NCI-H146 treated with DMSO at 0.1 percent for 48 hours (cell line): ENCODE measurements at regions not wholly inside any gene's neighbourhood (a gene's known extent, or its start where the extent isn't known, plus 50 kb on each side); places are given as distances from the start of the nearest gene placed in this dataset.
A peak's percentile ranks its signal among the peaks of the same experiment; 100 is the strongest.
"Not testable (repeated sequence)": the region's sequence is repeated elsewhere in the genome, so short reads cannot be mapped to it uniquely, and the experiment has no call there.

Source experiments
- DNase-seq: peaks from one replicate; lab custom pipeline; 2025; ENCODE audit not compliant: unreplicated experiment; lab: John Stamatoyannopoulos, UW

DNA sequence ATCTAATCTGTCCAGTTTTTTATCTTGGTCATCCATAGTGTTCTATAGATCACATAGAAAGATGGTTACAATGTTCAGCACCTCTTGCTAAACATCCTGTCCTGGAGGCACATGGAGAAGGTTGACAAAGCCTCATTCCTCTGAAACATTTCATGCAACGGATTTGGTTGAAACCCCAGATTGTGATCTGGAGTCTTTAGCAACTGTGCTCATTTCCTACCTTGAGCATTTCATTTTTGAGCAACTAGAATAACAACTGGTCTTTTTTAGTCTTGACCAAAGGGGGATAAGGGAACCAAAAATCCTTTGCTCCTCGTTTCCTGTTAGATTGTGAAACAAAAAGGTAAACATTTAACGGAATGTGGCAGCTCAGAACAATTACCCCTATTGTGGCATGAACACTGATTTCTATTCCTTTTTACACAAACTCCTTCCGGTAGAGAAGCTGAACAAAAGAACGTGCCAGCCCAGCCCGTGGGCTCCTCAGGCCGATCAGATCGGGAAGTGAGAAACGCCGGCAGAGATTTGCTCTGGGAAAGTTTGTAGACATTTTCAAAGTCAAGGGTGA, 94.7 kb upstream of the ERRFI1 start:
- no peak for DNase-seq

DNA sequence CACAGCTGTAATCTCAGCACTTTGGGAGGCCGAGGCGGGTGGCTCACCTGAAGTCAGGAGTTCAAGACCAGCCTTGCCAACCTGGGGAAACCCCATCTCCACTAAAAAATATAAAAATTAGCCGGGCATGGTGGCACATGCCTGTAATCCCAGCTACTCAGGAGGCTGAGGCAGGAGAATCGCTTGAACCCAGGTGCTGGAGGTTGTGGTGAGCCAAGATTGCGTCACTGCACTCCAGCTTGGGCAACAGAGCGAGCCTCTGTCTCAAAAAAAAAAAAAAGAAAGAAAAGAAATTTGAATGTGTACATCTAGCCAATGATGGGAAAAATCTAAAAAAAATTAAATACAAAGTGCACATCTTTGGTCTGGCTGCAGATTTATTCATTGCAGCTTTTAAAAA, 92.6 kb upstream of the ERRFI1 start:
- DNase-seq: not testable (repeated sequence)

DNA sequence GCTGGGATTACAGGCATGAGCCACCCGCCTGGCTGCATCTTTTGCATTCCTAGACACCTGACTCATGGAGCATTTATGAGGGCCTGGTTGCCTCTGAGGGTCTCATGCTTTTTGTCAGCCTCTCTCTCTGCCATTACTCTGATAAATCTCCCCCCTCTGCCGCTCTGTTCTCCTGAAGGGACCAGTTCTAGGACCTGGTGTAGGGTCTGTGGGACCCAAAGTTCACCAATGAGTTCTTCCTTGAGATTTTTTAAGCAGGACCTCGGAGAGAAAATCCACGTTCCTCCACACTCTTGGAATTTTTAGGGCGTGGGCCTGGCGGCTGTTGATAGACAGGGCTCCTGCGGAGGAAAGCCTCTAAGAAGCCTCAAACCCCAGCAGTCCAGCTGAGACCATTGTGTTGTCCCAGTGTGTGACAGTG, 91.9 kb upstream of the ERRFI1 start:
- DNase-seq: no peak

GRCh38 chr1:8116894-8117264, 90.8 kb upstream of the ERRFI1 start:
- no peak for DNase-seq

GRCh38 chr1:8115769-8116167, 89.7 kb upstream of the ERRFI1 start:
- DNase-seq: no peak

DNA sequence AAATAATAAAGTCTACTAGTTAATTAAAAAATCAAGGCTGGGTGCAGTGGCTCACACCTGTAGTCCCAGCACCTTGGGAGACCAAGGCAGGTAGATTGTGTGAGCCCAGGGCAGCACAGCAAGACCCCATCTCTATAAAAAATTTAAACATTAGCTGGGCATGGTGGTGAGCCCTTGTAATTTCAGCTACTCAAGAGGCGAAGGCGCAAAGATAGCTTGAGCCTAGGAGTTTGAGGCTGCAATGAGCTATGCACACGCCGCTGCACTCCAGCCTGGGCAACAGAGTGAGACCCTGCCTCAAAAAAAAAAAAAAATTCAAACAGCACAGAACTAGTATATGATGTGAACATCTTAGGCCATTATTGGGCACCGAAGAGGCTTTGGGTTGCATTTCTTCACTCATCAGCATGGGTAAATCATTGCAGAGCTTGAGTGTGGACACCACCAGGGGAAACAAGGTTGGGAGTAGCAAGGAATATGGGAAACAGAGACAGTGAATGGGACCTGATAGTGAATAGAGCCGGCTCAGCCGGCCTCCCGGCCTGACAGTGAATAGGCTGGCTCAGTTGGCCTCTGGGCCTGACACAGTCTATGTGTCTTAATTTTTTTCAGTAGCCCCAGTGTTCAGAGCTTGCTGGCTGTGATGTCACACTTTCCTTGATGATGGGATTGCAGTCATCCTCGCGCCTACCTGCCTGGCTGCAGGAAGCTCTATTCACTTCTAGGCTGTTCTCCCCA, 89.1 kb upstream of the ERRFI1 start:
- no peak for DNase-seq

DNA sequence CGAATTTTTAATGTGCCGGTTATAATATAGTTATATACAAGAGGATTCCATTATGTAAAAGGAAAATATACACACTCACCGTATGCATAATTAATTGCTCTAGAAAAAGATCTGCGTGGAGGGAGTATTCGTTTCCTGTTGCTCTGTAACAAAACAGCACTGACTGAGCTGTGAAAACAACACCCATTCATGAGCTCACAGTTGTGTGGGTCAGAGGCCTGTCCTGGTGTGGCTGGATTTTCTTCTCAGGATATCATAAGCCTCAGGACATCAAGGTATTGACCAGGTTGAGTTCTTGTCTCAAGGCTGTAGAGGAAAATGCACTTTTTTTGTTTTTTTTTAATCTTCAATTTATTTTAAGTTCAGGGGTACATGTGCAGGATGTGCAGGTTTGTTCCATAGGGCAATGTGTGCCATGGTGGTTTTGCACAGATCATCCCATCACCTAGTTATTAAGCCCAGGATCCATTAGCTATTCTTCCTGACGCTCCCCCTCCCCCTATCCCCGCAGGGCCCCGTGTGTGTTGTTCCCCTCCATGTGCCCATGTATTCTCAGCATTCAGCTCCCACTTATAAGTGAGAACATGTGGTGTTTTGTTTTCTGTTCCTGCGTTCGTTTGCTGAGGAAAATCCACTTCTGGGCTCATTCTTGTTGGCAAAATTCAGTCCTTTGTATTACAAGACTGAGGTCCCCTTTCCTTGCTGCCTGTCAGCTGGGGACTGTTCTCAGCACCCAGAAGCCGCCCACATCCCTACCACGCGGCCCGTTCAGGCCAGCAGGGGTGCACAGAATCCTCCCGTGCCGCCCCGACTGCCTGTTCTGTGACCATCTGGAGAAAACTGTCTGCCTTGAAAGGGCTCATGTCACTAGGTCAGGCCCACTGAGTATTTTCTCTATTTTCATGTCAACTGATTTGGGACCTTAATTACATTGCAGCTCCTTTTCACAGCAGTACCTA, 87.4 kb upstream of the ERRFI1 start:
- no peak for DNase-seq

- no peak for DNase-seq
Observed at GRCh38 chr1:8112611-8113261, 86.6 kb upstream of the ERRFI1 start.

GRCh38 chr1:8111560-8111959, 85.5 kb upstream of the ERRFI1 start:
- DNase-seq: no peak

GRCh38 chr1:8109216-8109615, 83.1 kb upstream of the ERRFI1 start:
- DNase-seq: no peak

DNA sequence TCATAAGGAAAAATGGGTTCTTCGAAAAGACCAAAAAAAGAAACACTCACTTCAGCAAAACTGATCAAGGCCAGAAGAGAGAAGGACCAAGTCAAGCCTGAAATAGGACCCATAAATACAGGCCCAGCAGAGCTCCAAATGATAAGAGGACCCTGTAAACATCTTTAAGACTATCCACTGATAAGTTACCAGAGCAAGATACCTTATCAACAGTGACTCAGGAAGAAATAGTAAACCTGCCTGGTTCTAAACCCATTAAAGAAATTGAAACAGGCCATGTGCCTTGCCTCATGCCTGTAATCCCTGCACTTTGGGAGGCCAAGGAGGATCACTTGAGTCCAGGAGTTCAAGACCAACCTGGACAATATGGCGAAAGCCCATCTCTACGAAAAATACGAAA, 81.8 kb upstream of the ERRFI1 start:
- no peak for DNase-seq

DNA sequence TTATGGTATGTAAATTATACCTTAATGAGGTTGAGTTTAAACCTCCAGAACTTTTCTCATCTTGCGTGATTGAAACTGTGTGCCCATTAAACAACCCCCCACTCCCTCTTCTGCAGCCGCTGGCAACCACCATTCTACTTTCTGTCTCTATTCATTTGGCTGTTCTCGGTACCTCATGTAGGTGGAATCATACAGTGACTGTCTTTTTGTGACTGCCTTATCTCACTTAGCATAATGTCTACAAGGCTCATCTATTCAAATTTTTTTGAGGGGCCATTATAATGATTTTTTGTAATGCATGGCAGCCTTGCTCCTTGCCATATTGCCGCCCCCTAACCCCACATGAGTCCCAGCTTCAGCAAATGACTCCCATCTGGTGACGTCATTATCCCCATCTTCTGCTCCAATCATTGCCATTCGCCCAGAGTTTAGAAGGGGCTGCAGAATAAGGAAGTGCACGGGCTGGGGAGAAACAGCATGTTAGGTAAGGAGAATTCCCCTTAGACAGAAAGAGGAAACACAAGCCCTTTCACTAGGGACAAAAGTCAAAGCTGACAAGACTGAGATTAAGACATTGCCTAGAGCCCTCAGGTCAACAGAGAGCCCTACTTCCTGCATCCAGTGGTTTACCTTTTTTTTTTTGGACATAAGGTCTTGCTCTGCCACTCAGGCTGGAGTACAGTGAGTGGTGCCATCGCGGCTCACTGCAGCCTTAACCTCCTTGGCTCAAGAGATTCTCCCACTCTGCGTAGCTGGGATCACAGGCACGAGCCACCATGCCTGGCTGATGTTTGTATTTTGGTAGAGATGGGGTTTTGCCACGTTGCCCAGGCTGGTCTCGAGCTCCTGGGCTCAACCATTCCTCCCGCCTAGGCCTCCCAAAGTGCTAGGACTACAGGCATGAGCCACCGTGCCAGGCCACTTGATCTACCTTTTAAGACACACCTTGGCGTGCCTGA, 78.4 kb upstream of the ERRFI1 start:
- no peak for DNase-seq

DNA sequence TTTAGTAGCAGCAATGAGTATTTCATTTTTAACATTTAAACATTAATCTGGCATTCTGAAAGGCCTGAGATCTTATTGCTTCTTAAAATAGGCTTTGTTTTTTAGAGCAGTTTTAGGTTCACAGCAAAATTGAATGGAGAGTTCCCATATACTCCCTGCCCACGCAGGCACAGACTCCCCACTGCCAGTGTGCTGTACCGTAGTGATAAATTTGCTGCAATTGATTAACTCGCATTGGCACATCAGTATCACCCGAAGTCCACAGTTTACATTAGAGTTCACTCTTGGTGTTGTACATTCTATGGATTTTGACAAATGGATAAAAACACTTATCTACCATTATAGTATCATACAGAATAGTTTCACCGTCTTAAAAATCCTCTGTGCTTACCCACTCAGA, 71.8 kb upstream of the ERRFI1 start:
- no peak for DNase-seq

- peak; percentile 33 for DNase-seq
Observed at GRCh38 chr1:8097077-8097799, 71.1 kb upstream of the ERRFI1 start.

DNA sequence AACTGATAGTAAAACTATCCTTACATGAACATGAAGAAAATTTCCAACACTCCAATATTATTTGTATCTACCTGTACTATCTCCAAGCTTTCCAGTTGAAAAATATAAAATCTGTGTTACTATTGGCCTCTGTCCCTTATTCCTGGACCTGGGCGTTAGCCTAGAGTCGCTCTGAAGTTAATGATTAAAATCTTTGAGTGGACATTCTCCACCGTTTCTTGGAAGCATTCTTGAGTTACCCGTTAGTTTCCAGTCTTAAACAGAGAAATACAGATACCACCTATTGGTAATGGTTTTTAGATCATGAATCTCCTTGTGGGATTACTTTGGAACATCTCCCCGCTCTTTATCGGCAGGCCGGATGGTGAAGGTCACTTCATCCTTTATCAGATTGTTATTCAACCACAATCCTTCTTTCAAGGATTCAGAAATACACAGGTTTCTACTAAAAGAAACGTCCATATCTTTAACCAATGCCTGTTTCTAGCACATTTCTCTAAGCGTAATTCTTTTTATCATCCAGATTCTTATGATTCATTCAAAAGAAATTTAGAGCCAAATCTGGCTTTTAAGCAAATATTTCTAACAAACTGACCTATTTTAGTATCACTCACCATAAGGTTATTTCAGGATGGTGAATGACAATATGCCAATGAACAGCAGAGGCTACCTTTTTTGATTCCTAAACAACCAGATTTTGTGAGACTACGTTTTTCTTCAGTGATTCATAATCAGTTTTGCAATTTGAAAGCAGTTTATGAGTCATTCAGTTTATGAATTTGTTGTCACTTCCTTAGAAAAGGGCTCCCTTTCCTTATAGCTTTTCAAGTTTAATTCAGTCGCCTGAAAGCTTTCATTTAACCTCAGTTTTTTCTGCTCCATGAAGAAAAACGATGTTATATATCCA, 70.2 kb upstream of the ERRFI1 start:
- DNase-seq: no peak

DNA sequence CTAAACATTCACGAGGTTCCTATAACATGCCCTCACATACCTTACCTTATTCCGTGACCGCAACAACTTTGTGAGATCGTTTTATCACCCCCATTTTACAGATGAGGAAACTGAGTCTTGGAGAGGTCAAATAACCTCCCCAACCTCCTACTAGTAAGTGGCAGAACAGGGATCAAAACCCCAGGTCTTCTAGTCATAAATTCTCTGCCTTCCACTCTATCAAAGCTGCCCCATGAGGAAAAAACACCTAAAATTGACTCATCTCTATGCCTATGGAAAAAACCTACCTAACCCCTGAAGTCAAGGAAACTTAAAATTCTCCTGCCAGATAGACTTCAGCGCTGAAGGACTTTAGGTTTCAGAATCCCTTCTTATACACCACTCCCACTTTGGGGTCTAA, 69.5 kb upstream of the ERRFI1 start:
- no peak for DNase-seq

- DNase-seq: peak; percentile 11
Observed at GRCh38 chr1:8094481-8095241, 68.6 kb upstream of the ERRFI1 start.
